Pancreas (tissue), 10 donors: ENCODE measurements at regions not wholly inside any gene's neighbourhood (a gene's known extent, or its start where the extent isn't known, plus 50 kb on each side); places are given as distances from the start of the nearest gene placed in this dataset.

ENCODE experiments used
- ATAC-seq, 4 donors: fragments of 200-7000 bp; cut with Tn5 transposase; one replicate each; pipeline versions ENCODE4 v1.8.0 to v1.9.1; 2020; ENCODE audit warnings: mild to moderate bottlenecking in 4 of 4, moderate library complexity in 4 of 4
- DNase-seq, 6 donors: peaks; one replicate each; pipeline ENCODE4 v3.0.0-alpha.2; 2020
- FAIRE-seq: peaks from 2 replicates; lab custom pipeline; 2012; peaks lifted over from hg19 to GRCh38; lab: Jason Lieb, UNC
- H3K27ac ChIP-seq, 4 donors: fragments of 200-600 bp; sonication (generic); 1 replicate in 3 of 4; 2 replicates in 1 of 4; pipeline versions ENCODE4 v1.5.0 to v1.8.0; 2020
- H3K27me3 ChIP-seq, 4 donors: fragments of 200-600 bp; one replicate each; pipeline ENCODE4 v1.8.0; 2021
- H3K36me3 ChIP-seq, 3 donors: fragments of 200-600 bp; sonication (generic) in 1 of 3; one replicate each; pipeline versions ENCODE4 v1.5.0 to v1.8.0; 2020 to 2021
- H3K4me1 ChIP-seq, 3 donors: fragments of 200-600 bp; one replicate each; pipeline ENCODE4 v1.8.0; 2021
- H3K4me3 ChIP-seq, 4 donors: fragments of 200-600 bp; sonication (generic) in 2 of 4; one replicate each; pipeline versions ENCODE4 v1.5.0 to v1.8.0; 2020 to 2021
- H3K9me3 ChIP-seq, 4 donors: fragments of 200-600 bp; one replicate each; pipeline ENCODE4 v1.8.0; 2021
- WGBS, 2 donors: extraction: QIAGEN DNeasy Blood & Tissue Kit; methylation state at CpG; one replicate each; pipeline ENCODE4 v1.1.7; 2013; 5-methylcytosine and 5-hydroxymethylcytosine counted together
- intact Hi-C, 3 donors: fragments of 100-400 bp; cut with DNase I; formaldehyde crosslinking; loops; one replicate each; pipeline versions ENCODE4 v1.11.1 to v1.14.2; 2022
- TF ChIP-seq, protein P1 (sequence below), 4 donors: fragments of 200-600 bp; sonication (generic) in 3 of 4; IDR thresholded peaks; one replicate each; pipeline versions ENCODE4 v1.5.0 to v1.8.0; 2021; ENCODE audit warnings: antibody characterized with exemption in 4 of 4
- donor health status: healthy with polysubstance abuse.
- donor health status: DM: no; HTN: no; CAD: no; lungs with moderate emphysema.
- donor health status: DM: no; HTN: no; CAD: no.
- donor health status: control.
- donor health status: control.
- donor health status: Bipolar disorder and iron deficiency.
- donor health status: DM: yes; HTN: yes; CAD: no.
- donor health status: DM: no; HTN: no; CAD: no.
- donor health status: DM: no; HTN: no; CAD: no.
- donor health status: DM: yes; HTN: yes; CAD: no.

DNA sequence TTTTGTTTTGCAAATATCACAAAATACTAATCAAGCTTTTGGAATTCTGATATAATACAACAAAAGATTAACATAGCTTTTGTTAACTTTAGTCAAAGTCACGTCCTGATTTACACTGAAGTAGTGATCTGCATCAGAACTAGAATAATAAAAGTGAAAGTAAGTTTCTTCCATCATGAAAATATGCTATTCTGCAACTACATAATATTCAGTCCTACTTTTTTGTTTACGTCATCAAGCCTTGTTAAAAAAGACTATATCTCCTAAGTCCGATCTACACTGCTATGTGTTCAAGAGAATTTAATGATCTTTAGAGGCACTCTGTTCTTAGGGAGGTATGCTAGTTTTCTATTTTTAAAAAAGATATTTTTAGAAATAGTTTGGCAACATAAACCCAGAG is 330.1 kb downstream of the ARPP21 start:
- Histone ChIP-seq H3K4me3 (no peak overlapping the region), H3K27me3 (peaks cover 0 to 6% (median 0%) of the 10 kb centered on the region in 4 donors), H3K36me3 (no peaks in the 10 kb centered on the region), H3K9me3 (no peaks in the 10 kb centered on the region), H3K27ac (no peak overlapping the region), H3K4me1 (peaks cover 0 to 5% (median 0%) of the 10 kb centered on the region in 3 donors)
- intact Hi-C loops = loop anchor here in 2 of 3 donors (5.0 kb wide), 1 partner anchor 733 kb away; no protein-coding TSS in a partner anchor
- whole genome bisulfite sequencing, 2 donors = 44 to 57% methylated on average over 3 of the region's 3 CpGs
- no peak for ATAC-seq
- no peak for DNase-seq
- FAIRE-seq = no peak
- TF ChIP-seq, protein P1, sequence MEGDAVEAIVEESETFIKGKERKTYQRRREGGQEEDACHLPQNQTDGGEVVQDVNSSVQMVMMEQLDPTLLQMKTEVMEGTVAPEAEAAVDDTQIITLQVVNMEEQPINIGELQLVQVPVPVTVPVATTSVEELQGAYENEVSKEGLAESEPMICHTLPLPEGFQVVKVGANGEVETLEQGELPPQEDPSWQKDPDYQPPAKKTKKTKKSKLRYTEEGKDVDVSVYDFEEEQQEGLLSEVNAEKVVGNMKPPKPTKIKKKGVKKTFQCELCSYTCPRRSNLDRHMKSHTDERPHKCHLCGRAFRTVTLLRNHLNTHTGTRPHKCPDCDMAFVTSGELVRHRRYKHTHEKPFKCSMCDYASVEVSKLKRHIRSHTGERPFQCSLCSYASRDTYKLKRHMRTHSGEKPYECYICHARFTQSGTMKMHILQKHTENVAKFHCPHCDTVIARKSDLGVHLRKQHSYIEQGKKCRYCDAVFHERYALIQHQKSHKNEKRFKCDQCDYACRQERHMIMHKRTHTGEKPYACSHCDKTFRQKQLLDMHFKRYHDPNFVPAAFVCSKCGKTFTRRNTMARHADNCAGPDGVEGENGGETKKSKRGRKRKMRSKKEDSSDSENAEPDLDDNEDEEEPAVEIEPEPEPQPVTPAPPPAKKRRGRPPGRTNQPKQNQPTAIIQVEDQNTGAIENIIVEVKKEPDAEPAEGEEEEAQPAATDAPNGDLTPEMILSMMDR (IDR thresholded peaks at IDR 0.05) = no peak

DNA sequence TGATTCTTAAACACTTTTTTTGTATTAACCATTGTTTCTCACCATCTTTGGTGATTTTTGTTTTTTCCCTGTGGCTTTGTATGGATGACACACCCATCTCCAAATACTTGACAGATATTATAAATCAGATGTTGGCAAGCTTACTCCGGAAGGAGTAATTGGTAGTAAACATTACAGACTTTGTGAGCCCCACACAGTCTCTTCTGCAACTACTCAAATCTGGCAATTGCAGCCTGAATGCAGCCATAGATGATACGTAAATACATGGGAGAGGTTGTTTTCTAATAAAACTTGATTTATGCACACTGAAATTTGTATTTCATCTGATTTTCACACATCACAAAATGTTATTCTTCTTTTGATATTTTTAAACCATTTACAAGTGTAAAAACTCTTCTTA is 331.5 kb downstream of the ARPP21 start:
- intact Hi-C loops = no loop called here
- ATAC-seq (no peak), FAIRE-seq (no peak), DNase-seq (no peak)
- 62 to 64% methylated on average over 2 of the region's 2 CpGs for WGBS, 2 donors
- no peaks in the 10 kb centered on the region for H3K9me3 ChIP-seq
- H3K4me1 ChIP-seq = peaks cover 0 to 5% (median 0%) of the 10 kb centered on the region in 3 donors
- H3K27ac ChIP-seq = no peak overlapping the region
- peaks cover 0 to 6% (median 0%) of the 10 kb centered on the region in 4 donors for H3K27me3 ChIP-seq
- no peaks in the 10 kb centered on the region for H3K36me3 ChIP-seq
- TF ChIP-seq, protein P1 (IDR thresholded peaks at IDR 0.05) = no peak
- no peak overlapping the region for H3K4me3 ChIP-seq

DNA sequence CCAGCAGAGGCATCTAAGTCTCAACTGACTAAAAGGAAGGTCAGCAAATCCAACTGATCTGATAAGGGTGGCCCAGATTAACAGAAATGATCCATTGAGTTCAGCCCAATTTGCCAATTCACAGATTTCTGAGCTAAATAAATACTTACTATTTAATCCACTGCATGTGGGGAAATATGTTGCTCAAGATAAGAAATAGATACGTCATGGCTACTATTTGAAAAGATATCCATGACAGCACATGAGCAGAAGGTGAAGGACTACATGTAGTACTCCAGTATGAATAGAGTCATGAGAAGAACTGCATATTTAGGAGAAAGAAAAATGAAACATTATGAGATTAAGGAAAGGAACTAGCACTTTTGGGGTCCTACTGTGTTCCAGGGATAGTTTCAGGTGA is 332.4 kb downstream of the ARPP21 start:
- TF ChIP-seq, protein P1 (IDR thresholded peaks at IDR 0.05) = no peak
- Histone ChIP-seq H3K4me3 (no peak overlapping the region), H3K9me3 (no peaks in the 10 kb centered on the region), H3K27ac (no peak overlapping the region), H3K27me3 (peaks cover 0 to 6% (median 0%) of the 10 kb centered on the region in 4 donors), H3K4me1 (peaks cover 0 to 5% (median 0%) of the 10 kb centered on the region in 3 donors), H3K36me3 (no peaks in the 10 kb centered on the region)
- intact Hi-C loops = no loop called here
- 20 to 26% methylated on average over 1 of the region's 1 CpG for WGBS, 2 donors
- FAIRE-seq (no peak), DNase-seq (no peak), ATAC-seq (no peak)

DNA sequence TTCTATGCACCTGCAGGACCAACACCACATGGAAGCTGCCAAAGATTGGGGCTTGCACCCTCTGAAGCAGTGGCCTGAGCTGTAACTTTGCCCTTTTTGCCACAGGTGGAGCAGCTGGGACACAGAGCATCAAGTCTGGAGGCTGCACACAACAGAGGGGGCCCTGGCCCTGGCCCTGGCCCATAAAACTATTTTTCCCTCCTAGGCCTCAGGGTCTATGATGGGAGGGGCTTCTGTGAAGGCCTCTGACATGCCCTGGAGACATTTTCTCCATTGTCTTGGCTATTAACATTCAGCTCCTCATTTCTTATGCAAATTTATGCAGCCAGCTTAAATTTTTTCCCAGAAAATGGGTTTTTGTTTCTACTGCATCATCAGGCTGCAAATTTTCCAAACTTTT is 335.5 kb downstream of the ARPP21 start:
- no peaks in the 10 kb centered on the region for H3K9me3 ChIP-seq
- TF ChIP-seq, protein P1 (IDR thresholded peaks at IDR 0.05) = no peak
- ATAC-seq (no peak), FAIRE-seq (no peak), DNase-seq (no peak)
- intact Hi-C loops = no loop called here
- H3K36me3 ChIP-seq = no peaks in the 10 kb centered on the region
- H3K4me3 ChIP-seq = no peak overlapping the region
- H3K27ac ChIP-seq = no peak overlapping the region
- peaks cover 0 to 6% (median 2%) of the 10 kb centered on the region in 4 donors for H3K27me3 ChIP-seq
- H3K4me1 ChIP-seq = no peaks in the 10 kb centered on the region

DNA sequence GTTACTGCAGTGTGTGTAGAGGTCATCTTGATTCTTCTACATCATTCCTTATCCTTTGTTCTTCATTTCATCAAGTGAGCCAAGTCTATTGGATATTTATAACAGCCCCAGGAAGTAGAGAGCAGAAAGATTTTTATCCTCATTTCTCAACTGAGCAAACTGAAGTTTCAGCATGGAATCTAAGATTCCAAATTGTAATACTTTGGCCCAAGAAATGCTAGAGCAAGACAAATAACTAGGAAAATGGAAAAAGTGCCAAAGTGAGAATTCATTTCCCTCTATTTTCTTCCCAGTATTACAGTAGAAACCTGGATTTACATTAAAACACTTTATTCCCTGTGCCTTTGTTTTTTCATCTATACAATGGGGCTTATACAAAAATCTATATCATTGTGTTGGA is 346.8 kb downstream of the ARPP21 start:
- intact Hi-C loops = no loop called here
- Histone ChIP-seq H3K27ac (no peak overlapping the region), H3K9me3 (no peaks in the 10 kb centered on the region), H3K4me1 (no peaks in the 10 kb centered on the region), H3K36me3 (no peaks in the 10 kb centered on the region), H3K27me3 (peaks cover 0 to 3% (median 0%) of the 10 kb centered on the region in 4 donors), H3K4me3 (no peak overlapping the region)
- ATAC-seq (no peak), DNase-seq (no peak), FAIRE-seq (no peak)
- TF ChIP-seq, protein P1 (IDR thresholded peaks at IDR 0.05) = no peak
